ENCODE measurements at regions not wholly inside any gene's neighbourhood (a gene's known extent, or its start where the extent isn't known, plus 50 kb on each side); places are given as distances from the start of the nearest gene placed in this dataset.

GRCh38 chr22:48422900-48423480 lies 1404.7 kb downstream of the BRD1 start:
- TF ChIP-seq, protein P1, sequence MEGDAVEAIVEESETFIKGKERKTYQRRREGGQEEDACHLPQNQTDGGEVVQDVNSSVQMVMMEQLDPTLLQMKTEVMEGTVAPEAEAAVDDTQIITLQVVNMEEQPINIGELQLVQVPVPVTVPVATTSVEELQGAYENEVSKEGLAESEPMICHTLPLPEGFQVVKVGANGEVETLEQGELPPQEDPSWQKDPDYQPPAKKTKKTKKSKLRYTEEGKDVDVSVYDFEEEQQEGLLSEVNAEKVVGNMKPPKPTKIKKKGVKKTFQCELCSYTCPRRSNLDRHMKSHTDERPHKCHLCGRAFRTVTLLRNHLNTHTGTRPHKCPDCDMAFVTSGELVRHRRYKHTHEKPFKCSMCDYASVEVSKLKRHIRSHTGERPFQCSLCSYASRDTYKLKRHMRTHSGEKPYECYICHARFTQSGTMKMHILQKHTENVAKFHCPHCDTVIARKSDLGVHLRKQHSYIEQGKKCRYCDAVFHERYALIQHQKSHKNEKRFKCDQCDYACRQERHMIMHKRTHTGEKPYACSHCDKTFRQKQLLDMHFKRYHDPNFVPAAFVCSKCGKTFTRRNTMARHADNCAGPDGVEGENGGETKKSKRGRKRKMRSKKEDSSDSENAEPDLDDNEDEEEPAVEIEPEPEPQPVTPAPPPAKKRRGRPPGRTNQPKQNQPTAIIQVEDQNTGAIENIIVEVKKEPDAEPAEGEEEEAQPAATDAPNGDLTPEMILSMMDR (IDR thresholded peaks at IDR 0.05): no peak
- no peak for TF ChIP-seq EZH2 (IDR thresholded peaks at IDR 0.05; ENCODE audit: borderline replicate concordance, insufficient read depth, low read depth, low read length, poor library complexity, severe bottlenecking)
